GM13976 (cell line): ENCODE measurements at regions not wholly inside any gene's neighbourhood (a gene's known extent, or its start where the extent isn't known, plus 50 kb on each side); places are given as distances from the start of the nearest gene placed in this dataset.

ENCODE experiments used
- DNase-seq: peaks from one replicate; pipeline ENCODE4 v3.0.0; 2012; ENCODE audit warnings: low spot score
- in situ Hi-C: fragments of 300-500 bp; cut with MboI; formaldehyde crosslinking; loops from one replicate; pipeline ENCODE4 v1.12.0; 2022; ENCODE audit warnings: low sequenced_read_pairs, mixed read lengths, inconsistent platforms; ENCODE audit not compliant: unreplicated experiment
- TF ChIP-seq, protein P1 (sequence below): IDR thresholded peaks from 2 replicates; pipeline ENCODE4 v1.5.1; 2012; ENCODE audit warnings: borderline replicate concordance, mild to moderate bottlenecking; ENCODE audit not compliant: insufficient read depth; ENCODE audit errors: extremely low read depth, missing control alignments, control extremely low read depth

GRCh38 chr21:16307256-16307655 lies 577.5 kb downstream of the USP25 start:
- TF ChIP-seq, protein P1, sequence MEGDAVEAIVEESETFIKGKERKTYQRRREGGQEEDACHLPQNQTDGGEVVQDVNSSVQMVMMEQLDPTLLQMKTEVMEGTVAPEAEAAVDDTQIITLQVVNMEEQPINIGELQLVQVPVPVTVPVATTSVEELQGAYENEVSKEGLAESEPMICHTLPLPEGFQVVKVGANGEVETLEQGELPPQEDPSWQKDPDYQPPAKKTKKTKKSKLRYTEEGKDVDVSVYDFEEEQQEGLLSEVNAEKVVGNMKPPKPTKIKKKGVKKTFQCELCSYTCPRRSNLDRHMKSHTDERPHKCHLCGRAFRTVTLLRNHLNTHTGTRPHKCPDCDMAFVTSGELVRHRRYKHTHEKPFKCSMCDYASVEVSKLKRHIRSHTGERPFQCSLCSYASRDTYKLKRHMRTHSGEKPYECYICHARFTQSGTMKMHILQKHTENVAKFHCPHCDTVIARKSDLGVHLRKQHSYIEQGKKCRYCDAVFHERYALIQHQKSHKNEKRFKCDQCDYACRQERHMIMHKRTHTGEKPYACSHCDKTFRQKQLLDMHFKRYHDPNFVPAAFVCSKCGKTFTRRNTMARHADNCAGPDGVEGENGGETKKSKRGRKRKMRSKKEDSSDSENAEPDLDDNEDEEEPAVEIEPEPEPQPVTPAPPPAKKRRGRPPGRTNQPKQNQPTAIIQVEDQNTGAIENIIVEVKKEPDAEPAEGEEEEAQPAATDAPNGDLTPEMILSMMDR, result no peak
- in situ Hi-C loops, result no loop called here
- no peak for DNase-seq

DNA sequence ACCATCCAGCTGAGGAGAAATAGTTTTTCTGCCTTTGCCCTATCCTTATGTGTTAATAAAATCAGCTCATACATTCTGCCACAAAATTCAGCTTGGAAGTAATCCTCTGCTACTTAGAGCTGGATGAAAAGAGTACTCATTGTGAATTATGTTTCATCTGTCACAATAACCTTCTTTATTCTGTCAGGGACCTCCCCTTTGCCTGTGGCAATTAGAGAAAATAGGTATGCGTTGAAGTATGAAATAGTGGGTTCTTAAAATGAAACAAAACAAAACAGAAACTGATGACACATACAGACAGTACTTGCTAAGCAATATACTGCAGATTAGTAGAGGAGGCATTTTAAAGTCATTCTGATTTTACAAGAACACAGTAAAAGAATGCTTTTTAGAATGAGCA lies 578.5 kb downstream of the USP25 start:
- TF ChIP-seq, protein P1, result no peak
- in situ Hi-C loops, result no loop called here
- no peak for DNase-seq

- no peak for DNase-seq
- TF ChIP-seq, protein P1, result no peak
- in situ Hi-C loops, result no loop called here
These were observed 579.6 kb downstream of the USP25 start for GRCh38 chr21:16309250-16309971.

GRCh38 chr21:16310176-16310575 lies 580.4 kb downstream of the USP25 start:
- TF ChIP-seq, protein P1, result no peak
- in situ Hi-C loops, result no loop called here
- DNase-seq, result no peak

GRCh38 chr21:16311229-16311628 lies 581.4 kb downstream of the USP25 start:
- TF ChIP-seq, protein P1, result no peak
- no peak for DNase-seq
- in situ Hi-C loops, result no loop called here

- in situ Hi-C loops, result no loop called here
- DNase-seq, result no peak
- TF ChIP-seq, protein P1, result no peak
These were observed 582.5 kb downstream of the USP25 start for GRCh38 chr21:16312321-16312720.
